K562 (cell line): ENCODE measurements at regions not wholly inside any gene's neighbourhood (a gene's known extent, or its start where the extent isn't known, plus 50 kb on each side); places are given as distances from the start of the nearest gene placed in this dataset.

ENCODE experiments used
- ATAC-seq: fragments of 200-7000 bp; cut with Tn5 transposase; 3 replicates; pipeline ENCODE4 v1.9.1; 2020; ENCODE audit warnings: moderate library complexity
- BruUV-seq: library from RNA; stranded (reverse); fragments of 400-500 nt; replicated peaks from 2 replicates; lab custom pipeline; 2021; lab: Mats Ljungman, UMichigan
- CTCF ChIA-PET: fragments of 300-600 bp; formaldehyde crosslinking; extraction: SDS; loops from one replicate; lab custom pipeline; 2021; ENCODE audit warnings: low intra/inter-chr PET ratio; lab: Yijun Ruan, JAX
- POLR2A ChIA-PET: fragments of 300-600, 350-650 bp; sonication (Branson Sonifier 250); formaldehyde crosslinking; extraction: SDS; loops from one replicate; lab custom pipeline; 2021; ENCODE audit warnings: antibody characterized with exemption, inconsistent platforms; lab: Yijun Ruan, JAX
- DNase-seq, 4 experiments: peaks; one replicate each; pipeline versions ENCODE4 v3.0.0 to v3.0.0-alpha.2; 2011 to 2018; ENCODE audit warnings: low spot score in 3 of 4, mixed read lengths in 3 of 4; ENCODE audit errors: extremely low read depth in 1 of 4
- FAIRE-seq: peaks from 2 replicates; lab custom pipeline; 2011; peaks lifted over from hg19 to GRCh38; lab: Jason Lieb, UNC
- H2AFZ ChIP-seq: 2 replicates; pipeline ENCODE4 v1.6.0; 2011; ENCODE audit warnings: low read depth, low read length, control low read depth, inconsistent platforms
- H3K27ac ChIP-seq: fragments of 200-600 bp; 3 replicates; pipeline ENCODE4 v1.8.0; 2011; ENCODE audit warnings: low read depth, mild to moderate bottlenecking, control low read depth, inconsistent platforms, low read length, moderate library complexity, mixed read lengths; ENCODE audit errors: extremely low read depth
- H3K27me3 ChIP-seq, 2 experiments: fragments of 300-600 bp in 1 of 2; 2 replicates in 1 of 2; 3 replicates in 1 of 2; pipeline versions ENCODE4 v1.6.0 to v1.8.0; 2011; ENCODE audit warnings: inconsistent platforms in 2 of 2, low read length in 2 of 2, mild to moderate bottlenecking in 1 of 2, mixed read lengths in 1 of 2, moderate library complexity in 1 of 2; ENCODE audit not compliant: control insufficient read depth in 2 of 2, insufficient read depth in 2 of 2
- H3K36me3 ChIP-seq: fragments of 300-600 bp; 3 replicates; pipeline ENCODE4 v1.8.0; 2011; ENCODE audit warnings: mild to moderate bottlenecking, low read length, inconsistent platforms; ENCODE audit not compliant: control insufficient read depth, insufficient read depth
- H3K4me1 ChIP-seq, 2 experiments: fragments of 200-600 bp in 1 of 2; replicated peaks in 1 of 2; 2 replicates in 1 of 2; 3 replicates in 1 of 2; pipeline versions ENCODE4 v1.5.1 to v1.8.0; 2011; ENCODE audit warnings: inconsistent platforms in 2 of 2, low read length in 2 of 2, mild to moderate bottlenecking in 1 of 2, mixed read lengths in 1 of 2, moderate library complexity in 1 of 2; ENCODE audit not compliant: control insufficient read depth in 2 of 2, insufficient read depth in 2 of 2
- H3K4me2 ChIP-seq: 2 replicates; pipeline ENCODE4 v1.6.1; 2011; ENCODE audit warnings: low read length, control low read depth, inconsistent platforms, mixed read lengths; ENCODE audit not compliant: insufficient read depth
- H3K4me3 ChIP-seq: fragments of 200-600 bp; sonication (generic), shearing (Covaris generic); 2 replicates; pipeline ENCODE4 v1.5.1; 2016; ENCODE audit warnings: control low read depth, inconsistent platforms
- H3K79me2 ChIP-seq: fragments of 200-600 bp; 3 replicates; pipeline ENCODE4 v1.8.0; 2011; ENCODE audit warnings: low read length, inconsistent platforms; ENCODE audit not compliant: control insufficient read depth, insufficient read depth
- H3K9ac ChIP-seq, 2 experiments: 2 replicates each; pipeline versions ENCODE4 v1.6.0 to v1.6.1; 2011; ENCODE audit warnings: low read depth in 2 of 2, low read length in 2 of 2, control low read depth in 1 of 2, inconsistent platforms in 1 of 2, mild to moderate bottlenecking in 1 of 2, mixed read lengths in 1 of 2; ENCODE audit not compliant: insufficient read depth in 1 of 2
- H3K9me1 ChIP-seq: one replicate; pipeline ENCODE4 v1.6.0; 2011; ENCODE audit warnings: inconsistent platforms, mild to moderate bottlenecking, low read length, moderate library complexity; ENCODE audit not compliant: control insufficient read depth, insufficient read depth
- H3K9me3 ChIP-seq: replicated peaks from 2 replicates; pipeline ENCODE4 v1.5.1; 2011; ENCODE audit warnings: low read depth, low read length, inconsistent platforms; ENCODE audit not compliant: control insufficient read depth, insufficient read depth
- H4K20me1 ChIP-seq: replicated peaks from 2 replicates; pipeline ENCODE4 v1.6.1; 2011; ENCODE audit warnings: low read length, inconsistent platforms, mixed read lengths; ENCODE audit not compliant: control insufficient read depth, insufficient read depth
- BRCA1 ChIP-seq, 2 experiments: fragments of 450-650 bp in 1 of 2; sonication (generic) in 1 of 2; formaldehyde crosslinking in 1 of 2; IDR thresholded peaks; 2 replicates each; pipeline versions ENCODE4 v1.5.0 to v1.6.1; 2017 to 2020; ENCODE audit warnings: mild to moderate bottlenecking in 1 of 2, missing genetic modification reagents in 1 of 2
- HDAC2 ChIP-seq: fragments of 450-650 bp; IDR thresholded peaks from 2 replicates; pipeline ENCODE4 v1.6.1; 2016; ENCODE audit warnings: mild to moderate bottlenecking
- ZFP91 ChIP-seq: sonication (generic); formaldehyde crosslinking; IDR thresholded peaks from 2 replicates; pipeline ENCODE4 v1.8.0; 2022; ENCODE audit warnings: mild to moderate bottlenecking, missing genetic modification reagents
- WGBS: fragments of 100-300 bp; shearing (Covaris generic); methylation state at CpG from one replicate; pipeline ENCODE4 v1.1.6; 2016; ENCODE audit warnings: low coverage, mixed read lengths; ENCODE audit not compliant: insufficient coverage; ENCODE audit errors: missing lambda C conversion rate; 5-methylcytosine and 5-hydroxymethylcytosine counted together
- in situ Hi-C: fragments of 300-500 bp; cut with MboI; formaldehyde crosslinking; loops from 4 replicates; pipeline ENCODE4 v1.15.0; 2018; ENCODE audit warnings: inconsistent platforms, mixed read lengths
- intact Hi-C: fragments of 100-400 bp; cut with micrococcal nuclease; formaldehyde crosslinking; loops from 2 replicates; pipeline ENCODE4 v1.14.2; 2022

- CTCF ChIA-PET = no interaction called here
- Histone ChIP-seq H3K27ac (no peak overlapping the region), H3K79me2 (no peaks in the 10 kb centered on the region), H3K4me1 (no peaks in the 10 kb centered on the region), H3K4me2 (no peak overlapping the region), H2AFZ (no peak overlapping the region), H4K20me1 (no peaks in the 10 kb centered on the region), H3K9me3 (no peaks in the 10 kb centered on the region), H3K9me1 (no peaks in the 10 kb centered on the region), H3K4me3 (no peak overlapping the region), H3K27me3 (no peaks in the 10 kb centered on the region), H3K36me3 (no peaks in the 10 kb centered on the region), H3K9ac (no peak overlapping the region)
- FAIRE-seq = no peak
- no peak for ATAC-seq
- BruUV-seq = no TSS peak
- intact Hi-C loops = no loop called here
- peak in 3 of 4 experiments; percentile 2 to 8 (median 6) for DNase-seq
- in situ Hi-C loops = no loop called here
- TF ChIP-seq HDAC2 = no peak
- no peak for TF ChIP-seq ZFP91 (CRISPR knock-in tag)
- TF ChIP-seq BRCA1 (IDR thresholded peaks at IDR 0.05) = no peak
- TF ChIP-seq BRCA1 (CRISPR knock-in tag; IDR thresholded peaks at IDR 0.05) = no peak
- 0% methylated on average over 4 of the region's 4 CpGs for WGBS
- POLR2A ChIA-PET = no interaction called here
Measured at GRCh38 chr2:194319222-194319992, 1337.6 kb upstream of the SLC39A10 start.
